ENCODE measurements at regions not wholly inside any gene's neighbourhood (a gene's known extent, or its start where the extent isn't known, plus 50 kb on each side); places are given as distances from the start of the nearest gene placed in this dataset.

DNA sequence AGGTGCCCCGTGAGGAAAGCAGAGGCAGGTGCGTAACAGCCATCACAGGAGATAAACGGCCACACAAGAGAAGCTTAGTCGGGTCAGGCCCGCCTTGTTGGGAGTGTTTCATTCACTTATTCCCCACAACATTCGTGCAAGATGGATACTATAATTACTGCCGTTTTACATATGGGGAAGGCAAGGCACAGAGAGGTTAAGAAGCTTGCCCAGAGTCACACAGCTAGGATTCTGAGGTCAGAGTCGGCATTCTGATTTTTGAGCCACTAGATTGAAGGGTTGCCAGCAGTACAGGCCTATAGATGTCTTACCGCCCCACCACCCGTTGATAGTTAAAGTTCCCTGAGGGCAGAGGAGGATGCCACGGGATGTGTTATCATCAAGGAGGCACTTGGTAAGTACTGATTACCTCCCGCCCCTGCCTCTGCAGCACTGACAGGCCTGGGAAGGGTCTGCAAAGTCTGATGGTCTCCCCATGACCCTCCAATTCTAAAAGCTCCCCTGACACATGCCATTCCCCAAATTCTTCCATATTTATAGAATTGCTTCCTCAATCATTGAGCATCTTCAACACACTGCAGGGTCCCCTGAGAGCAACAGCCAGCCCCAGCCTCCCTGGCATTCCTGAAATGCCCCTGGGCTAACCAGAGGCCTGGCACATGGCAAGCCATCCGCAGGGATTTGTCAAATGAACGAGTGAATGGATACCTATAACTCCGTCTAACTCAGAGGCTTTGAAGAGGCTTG lies 74.7 kb upstream of the CLDN14 start:
- DNase-seq (ENCODE audit: low read depth, low spot score) = no peak

DNA sequence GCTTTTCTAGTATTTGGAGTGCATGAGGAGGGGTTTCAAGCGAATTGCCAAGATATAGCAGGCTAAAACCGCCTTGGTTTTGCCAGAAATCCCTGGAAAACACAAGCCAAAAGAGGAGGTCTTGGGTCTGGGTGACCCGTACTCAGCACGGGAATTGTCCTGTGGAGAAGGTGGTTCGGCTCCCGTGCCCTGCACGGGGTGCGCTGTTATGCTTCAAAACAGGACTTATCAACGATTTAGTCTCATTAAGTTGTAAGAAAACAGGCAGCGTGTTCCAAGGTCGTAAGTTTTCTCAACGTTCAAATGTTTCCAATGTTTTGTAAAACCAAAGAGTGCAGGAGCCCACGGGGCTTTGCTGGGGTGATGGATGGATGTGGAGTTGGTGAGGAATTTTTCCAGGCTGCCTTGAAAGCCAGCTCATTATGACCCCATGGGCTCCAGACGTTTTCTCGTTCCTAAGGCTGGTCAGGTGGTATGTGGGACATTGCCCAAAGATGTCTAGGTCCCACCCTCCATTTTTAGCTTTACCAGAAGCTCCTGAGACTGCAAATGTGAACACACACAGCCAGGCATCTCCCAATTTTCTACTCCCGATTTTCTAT lies 75.4 kb upstream of the CLDN14 start:
- DNase-seq (ENCODE audit: low read depth, low spot score) = no peak

DNA sequence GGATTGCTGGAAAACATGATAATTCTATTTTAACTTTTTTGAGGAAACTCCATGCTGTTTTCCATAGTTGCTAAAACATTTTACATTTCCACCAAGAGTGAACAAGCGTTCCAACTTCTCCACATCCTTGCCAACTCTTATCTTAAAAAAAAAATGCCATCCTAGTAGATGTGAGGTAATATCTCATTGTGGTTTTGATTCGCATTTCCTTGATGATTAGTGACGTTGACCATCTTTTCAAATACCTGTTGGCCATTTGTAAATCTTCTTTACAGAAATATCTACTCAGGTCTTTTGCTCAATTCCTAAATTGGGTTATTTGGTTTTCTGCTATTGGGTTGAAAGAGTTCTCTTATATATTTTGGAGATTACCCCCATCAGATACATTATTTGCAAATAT lies 77.4 kb upstream of the CLDN14 start:
- no peak for DNase-seq (ENCODE audit: low read depth, low spot score)

DNA sequence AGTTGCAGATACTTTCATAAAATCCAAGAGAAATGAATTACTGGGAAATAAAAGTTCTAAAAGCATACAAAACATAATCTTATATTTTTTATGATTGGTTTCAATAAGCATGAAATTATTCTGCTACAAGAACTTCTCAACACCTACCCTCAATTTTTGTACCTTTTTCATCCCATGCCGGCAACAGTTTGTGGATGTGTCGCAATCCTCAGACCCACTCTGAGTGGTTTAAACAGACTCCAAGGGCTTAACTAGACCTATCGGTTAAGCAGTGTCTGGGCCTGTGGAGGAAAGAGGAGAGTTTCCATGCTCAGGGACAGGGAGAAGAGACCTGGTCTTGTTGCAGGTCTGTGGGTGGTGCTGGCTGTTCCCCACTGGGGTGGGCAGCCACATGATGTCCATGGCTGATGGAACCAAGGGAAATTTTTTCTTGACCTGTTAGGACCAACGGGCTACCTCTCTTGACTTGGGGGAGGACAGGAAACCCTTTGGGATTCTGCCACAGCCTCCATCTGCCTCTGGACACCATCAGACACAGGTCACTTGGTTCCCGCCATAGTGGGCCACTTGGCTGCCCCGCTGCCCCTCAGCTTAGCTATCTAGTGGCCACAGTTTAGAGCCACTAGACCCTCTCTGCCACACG lies 81.1 kb upstream of the CLDN14 start:
- DNase-seq (ENCODE audit: low read depth, low spot score) = no peak

DNA sequence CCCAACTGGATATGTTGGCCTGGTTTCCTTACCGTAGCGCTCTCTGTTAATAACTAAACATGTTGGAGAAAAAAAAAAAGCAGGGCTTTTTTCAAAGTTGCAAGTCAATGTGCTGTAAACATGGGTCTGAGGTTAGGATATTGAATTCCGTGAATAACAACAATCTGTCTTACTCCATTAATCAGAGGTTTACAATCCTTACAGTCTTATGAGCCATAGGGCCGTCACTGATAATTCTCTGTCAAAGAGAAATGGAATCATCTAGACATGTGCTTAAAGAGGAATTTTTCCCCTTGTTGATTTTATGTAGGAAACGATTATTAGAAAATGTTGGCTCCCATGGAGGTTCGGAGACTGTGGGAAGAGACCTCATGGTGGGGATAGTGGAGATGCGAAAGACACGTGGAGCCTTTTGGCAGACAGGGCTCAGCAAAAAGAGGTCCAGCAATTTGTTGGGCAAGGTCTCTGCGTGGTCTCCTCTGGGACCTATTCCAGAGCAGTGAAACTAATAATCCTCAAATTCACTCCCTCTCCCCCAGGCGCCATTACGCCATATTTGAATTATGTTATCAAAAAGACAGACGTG lies 83.5 kb upstream of the CLDN14 start:
- no peak for DNase-seq (ENCODE audit: low read depth, low spot score)

DNA sequence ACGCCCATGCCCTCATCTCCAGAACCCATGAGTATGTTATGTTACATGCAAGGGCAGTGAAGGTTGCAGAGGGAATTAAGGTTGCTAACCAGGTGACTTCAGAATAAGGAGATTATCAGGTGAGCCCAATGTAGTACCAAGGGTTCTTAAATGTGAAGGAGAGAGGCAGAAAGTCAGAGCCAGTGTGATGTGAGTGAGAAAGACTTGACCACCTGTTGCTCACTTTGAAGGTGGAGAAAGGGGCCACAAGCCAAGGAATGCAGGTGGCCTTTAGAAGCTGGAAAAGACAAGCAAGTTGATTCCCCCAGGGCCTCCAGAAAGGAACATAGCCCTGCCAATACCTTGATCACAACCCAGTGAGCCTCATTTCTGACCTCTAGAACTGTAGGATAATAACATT lies 84.7 kb upstream of the CLDN14 start:
- DNase-seq (ENCODE audit: low read depth, low spot score) = no peak

DNA sequence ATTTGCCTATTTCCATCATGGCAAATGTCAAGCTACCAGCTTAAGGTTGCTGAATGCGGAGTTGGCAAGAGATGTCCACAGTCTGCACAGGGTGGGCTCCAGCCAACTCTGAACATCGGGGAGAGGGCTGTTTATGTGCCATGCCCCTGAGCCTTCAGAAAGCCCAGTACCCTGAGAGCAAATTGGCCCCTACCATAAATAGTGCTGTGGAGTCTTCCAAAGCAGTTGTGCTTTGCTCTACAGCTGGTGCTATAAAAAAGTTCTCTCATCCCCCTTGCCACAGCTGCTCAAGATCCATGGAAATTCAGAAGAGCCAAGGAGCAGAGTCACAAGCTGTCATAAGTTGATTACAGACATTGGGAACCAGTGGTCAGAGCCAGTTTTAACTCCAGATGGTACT lies 85.6 kb upstream of the CLDN14 start:
- DNase-seq (ENCODE audit: low read depth, low spot score) = no peak

DNA sequence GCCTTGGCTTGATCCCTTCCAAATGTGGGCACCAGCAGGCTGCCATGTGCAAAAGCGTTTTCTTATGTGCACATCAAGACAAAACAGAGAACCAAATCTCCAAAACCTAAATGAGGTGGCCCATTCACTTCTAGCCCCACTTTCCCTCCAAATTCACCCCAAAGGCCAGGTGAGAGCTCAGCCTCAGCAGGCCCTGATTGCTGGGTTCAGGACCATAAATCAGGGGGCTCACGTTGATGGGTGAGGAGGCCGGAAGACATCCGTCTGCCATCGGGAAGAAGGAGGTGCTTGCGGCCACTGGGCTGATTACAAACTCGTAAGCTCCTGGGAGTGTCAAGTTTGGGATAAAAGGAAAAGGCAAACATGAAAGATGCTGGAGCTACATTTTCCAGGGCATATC lies 86.7 kb upstream of the CLDN14 start:
- DNase-seq (ENCODE audit: low read depth, low spot score) = no peak

DNA sequence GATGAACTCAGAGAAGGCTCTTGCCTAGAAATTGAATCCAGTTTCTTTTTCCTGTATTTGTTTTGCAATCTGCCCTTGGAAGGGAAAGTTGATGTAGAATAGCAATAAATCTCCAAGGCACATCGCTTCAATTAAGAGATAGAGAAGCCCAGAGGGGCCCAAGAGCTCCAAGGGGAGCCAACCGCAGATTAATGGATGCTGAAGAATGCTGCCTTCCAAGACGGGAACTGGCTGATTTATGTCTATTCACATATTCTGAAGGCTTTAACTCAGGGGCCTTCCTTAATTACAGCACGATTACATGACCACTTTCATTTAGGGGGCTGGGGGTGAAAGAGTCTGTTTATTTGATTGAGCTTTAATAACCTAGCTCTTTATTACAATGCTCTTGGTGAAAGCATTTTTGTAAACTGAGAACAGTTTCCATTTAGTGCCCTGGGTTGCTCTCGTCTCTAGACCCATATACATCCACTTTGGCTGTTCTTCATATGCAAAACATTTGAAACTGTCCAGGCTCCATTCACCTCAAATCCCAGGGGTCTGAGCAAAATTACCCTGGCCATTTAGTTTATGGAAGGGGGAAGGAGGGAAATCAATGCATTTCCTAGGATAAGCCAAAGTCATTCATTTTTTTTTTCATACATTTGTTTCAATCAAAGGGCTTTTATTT lies 87.4 kb upstream of the CLDN14 start:
- DNase-seq (ENCODE audit: low read depth, low spot score) = no peak

DNA sequence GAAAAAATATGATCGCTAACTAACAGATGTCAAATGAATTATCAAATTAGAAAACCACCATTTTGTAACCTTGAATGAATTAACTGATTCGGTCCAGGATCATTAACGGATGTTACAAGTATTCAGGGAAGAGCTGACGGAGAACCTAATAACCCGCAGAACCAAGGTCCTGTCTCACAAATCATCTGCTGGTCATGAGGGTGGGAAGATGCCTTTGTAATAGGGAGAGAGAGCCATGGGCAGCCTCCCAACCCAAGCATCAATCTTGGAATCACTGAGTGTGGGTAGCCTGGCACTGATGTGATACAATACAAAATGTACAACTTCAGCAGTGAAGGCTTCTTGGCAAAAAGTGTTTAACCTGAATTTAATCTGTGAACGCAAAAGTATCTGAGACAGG lies 89.6 kb upstream of the CLDN14 start:
- DNase-seq (ENCODE audit: low read depth, low spot score) = no peak

DNA sequence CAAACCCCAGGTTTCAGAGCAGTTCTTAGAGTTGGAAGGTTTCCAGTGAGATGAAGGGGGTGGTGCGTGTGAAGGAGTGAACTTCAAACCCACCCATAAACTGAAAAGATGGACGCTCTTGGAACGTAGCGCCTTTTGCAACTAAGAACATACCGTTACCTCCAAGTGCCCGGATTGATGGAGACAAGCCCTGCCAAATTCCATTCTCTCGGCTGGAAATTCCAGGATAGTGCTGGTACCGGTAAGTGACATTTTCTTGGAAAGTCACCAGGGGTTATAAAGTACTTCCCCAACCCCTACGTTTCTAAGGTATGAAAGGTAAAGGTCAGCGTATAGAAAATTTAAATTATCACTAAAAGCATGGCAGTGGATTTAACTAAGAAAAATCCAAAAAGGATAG lies 91.6 kb upstream of the CLDN14 start:
- no peak for DNase-seq (ENCODE audit: low read depth, low spot score)

DNA sequence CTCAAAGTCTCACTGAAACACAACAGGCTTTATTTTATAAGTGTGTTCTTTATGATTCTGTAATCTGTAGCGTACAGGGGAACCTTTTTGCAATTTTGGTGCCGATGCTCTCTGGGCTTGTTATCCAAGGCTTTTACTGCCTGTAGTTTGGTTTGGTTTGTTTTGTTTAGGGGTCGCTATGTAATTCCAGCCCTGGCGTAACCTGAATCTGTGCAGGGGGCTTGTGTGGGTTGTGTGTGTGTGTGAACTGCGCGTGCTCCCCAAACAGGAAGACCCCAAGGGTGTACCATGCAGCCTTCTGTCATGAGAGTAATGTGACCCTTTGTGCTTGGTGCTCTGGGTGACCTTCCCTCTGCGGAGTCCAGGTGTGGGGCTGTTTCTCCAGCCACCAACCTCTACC lies 92.1 kb upstream of the CLDN14 start:
- DNase-seq (ENCODE audit: low read depth, low spot score) = no peak

DNA sequence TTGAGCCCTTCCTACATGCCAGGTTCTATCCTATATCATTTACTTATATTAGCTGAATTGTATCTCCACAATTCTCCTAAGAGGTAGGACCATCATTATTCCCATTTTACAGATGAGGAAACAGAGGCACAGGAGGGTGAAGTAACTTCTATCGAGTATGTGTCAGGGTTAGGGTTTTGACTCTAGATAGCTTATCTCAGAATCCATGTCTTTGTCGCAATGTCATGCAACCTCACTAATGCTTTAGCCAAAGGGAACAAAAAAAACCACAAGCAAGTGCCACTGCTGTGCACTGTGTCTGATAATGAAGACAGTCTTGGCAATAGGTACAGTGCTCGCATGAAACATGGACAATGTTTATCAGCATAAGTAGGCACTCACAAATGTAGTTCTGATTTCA lies 95.4 kb upstream of the CLDN14 start:
- DNase-seq (ENCODE audit: low read depth, low spot score) = no peak

DNA sequence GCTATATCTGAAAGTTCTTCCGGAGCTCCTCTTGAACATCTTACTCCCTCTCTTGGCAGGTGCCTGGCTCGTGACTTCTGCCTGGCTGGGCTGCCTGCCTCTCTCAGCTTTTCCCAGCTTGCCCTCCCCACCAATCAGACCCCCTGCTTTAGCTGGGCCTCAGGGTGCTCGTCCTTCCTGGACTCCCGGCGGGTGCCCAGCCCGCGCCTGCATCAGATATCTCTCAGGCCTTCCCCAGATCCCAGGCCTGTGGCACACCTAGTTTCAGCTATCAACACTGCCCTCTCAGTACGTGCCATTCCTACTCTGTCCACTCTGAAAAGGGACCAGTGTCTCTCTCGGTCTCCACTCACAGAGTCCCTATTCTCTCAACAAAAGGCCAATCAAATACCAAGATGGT lies 96.5 kb upstream of the CLDN14 start:
- no peak for DNase-seq (ENCODE audit: low read depth, low spot score)

DNA sequence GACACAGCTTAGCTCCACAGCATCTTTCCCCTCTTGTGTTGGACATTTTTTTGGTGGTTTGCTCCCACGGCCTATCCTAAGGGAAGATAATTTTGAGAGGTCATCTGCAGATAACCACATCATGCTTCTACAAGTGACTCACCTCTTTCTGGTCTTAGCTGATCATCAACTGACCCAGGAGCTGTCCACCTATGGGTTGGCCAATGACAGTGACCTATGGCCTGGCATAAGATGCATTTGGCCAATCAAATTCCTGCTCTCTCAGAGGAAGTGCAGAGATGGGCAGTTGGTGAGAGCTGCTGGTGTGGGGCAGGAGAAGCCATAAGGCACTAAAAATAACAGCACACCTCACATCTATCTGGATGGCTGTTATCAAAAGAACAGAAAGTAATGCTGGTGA lies 100.0 kb upstream of the CLDN14 start:
- no peak for DNase-seq (ENCODE audit: low read depth, low spot score)

DNA sequence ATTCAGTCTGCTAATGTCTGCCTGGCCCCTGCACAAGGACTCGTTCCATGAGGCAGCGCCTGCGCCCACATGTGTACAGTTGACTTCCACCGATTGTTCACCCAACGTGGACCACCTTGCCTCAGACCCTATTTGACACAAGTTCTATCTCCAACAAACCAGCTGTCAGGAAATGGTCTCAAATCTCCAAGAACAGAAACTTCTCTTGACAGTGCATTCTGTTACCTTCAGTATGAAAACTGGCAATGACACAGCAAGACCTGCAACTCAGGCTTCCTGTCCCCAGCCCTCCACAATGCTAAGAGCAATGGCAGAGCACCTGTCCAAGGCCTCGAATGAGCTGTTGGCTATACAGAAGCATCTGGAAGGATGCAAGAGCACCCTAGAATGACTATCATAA lies 102.3 kb upstream of the CLDN14 start:
- no peak for DNase-seq (ENCODE audit: low read depth, low spot score)

DNA sequence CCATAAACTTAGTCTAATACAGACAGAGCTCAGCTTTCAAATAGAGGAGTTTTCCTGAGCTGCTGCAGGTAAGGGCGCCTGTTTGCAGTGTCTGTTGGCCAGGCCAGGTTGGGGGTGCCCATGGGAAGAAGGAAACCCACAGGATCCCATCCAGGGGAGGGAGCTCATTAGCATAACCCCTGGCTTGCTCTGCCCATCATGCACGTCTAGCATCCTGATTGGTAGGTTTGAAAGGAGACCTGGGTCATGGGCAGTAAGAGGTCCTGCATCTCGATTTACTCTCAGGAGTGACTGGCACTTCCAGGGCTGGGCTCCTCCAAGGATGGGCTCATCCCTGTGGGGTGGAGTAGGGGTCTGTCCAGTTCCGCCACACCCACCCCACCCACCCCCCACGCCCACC lies 103.7 kb upstream of the CLDN14 start:
- DNase-seq (ENCODE audit: low read depth, low spot score) = no peak

DNA sequence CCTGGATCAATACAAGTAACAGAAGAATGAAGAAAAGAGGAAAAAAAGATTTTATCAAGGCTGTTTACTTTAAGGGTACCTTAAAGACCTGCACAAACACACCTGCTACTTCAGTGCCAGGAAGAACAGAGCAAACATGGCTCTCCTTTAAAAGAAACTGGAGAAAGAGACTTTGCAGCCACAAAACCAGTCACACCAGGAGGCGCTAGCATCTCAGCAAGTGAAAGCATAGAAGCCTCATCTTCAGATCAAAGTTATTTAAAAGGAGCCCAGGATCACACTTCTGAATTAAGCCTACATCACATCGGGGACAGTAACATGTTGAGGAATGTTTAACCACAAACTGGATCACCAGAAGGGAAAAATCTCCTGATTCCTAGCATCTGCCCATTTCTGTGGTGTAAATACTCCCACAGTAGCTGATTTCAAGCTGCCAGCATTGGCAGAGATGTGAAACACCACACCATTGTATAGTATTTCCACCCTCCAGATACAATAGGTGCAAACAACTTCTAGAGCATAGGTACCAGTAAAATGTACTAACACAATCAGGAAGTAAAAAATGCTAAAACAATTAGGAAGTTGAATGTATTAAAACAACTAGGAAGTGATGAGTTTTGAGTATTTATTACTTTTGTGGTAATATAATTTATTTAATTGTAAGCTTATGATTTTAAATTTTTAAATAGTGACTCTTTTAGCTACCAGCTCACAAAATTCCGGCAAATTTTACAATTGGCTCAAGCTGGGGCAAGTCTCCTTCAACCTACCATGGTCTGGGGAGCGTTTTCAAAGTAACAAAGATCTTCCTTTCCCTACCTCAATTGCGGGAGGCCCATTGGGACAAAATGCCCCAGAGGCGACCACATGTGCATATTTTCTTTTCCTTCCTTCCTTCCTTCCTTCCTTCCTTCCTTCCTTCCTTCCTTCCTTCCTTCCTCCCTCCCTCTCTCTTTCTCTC lies 105.3 kb upstream of the CLDN14 start:
- no peak for DNase-seq (ENCODE audit: low read depth, low spot score)

DNA sequence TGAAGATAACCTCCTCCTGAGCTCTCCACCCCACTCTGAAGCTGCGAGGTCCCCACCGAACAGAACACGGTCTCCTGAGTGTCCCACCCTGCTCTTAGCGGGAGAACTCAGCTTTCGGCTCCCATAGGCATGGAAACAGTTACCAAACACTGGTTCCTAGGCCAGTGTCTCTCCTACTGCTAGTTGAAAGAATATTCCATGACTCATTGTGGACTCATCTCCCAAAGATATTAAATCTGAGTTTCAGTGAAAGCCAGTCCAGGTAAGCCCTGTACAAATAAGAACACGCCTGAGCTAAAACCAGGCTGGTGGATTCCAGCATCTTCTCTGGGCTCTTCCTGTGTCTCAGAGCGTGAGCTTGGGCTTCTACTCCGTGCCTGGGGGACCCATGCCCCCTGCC lies 107.5 kb upstream of the CLDN14 start:
- DNase-seq (ENCODE audit: low read depth, low spot score) = no peak

DNA sequence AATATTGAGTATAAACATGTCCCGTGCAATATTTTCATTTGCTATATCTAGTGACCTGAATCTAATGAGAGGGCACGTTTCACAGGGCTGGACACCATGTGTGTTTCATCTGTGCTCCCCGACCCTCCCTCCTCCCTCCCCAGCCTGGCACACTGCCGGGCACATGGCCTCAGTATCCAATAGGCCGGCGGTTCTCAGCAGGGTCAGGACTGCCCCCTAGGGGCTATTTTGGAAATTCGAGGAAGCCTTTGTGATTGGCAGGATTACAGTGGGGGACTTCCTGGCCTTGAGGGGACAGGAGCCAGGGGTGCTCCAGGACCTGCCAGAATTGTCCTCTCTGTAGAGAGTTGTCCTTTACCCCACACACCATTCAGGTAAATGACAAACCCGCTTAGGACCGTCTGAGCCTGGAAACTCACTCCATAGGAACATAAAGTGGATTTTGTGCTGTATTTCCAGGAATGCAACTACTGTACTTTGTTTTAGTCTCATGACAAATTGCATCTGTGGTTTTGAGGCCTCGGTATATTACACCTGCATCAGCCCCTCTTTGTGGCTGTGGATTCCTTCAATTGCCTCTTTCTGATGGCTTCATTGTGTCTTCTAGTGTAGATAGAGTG lies 109.5 kb upstream of the SIM2 start:
- no peak for DNase-seq (ENCODE audit: low read depth, low spot score)

Data from activated CD4-positive, CD25-positive, alpha-beta regulatory T cell treated with anti-CD3 and anti-CD28 coated beads, Interleukin-2, amount 50 U/mL, for 16 hours (primary cell).